GM23338 (cell line): ENCODE measurements at regions not wholly inside any gene's neighbourhood (a gene's known extent, or its start where the extent isn't known, plus 50 kb on each side); places are given as distances from the start of the nearest gene placed in this dataset.

Experiments used
- ATAC-seq: fragments of 200-7000 bp; cut with Tn5 transposase; 3 replicates; pipeline ENCODE4 v1.9.1; 2020
- DNase-seq: peaks from one replicate; pipeline ENCODE4 v3.0.0-alpha.2; 2015; ENCODE audit warnings: low spot score
- H2AFZ ChIP-seq: fragments of 200-600 bp; sonication (generic); 2 replicates; pipeline ENCODE4 v1.8.0; 2016; ENCODE audit warnings: antibody characterized with exemption, mild to moderate bottlenecking, moderate library complexity
- H3F3A ChIP-seq: fragments of 200-600 bp; sonication (generic); replicated peaks from 2 replicates; pipeline ENCODE4 v1.8.0; 2017; ENCODE audit warnings: antibody characterized with exemption, mixed run types, low read depth
- H3K27ac ChIP-seq: fragments of 200-600 bp; sonication (generic); 2 replicates; pipeline ENCODE4 v1.6.1; 2016; ENCODE audit warnings: low read depth
- H3K27me3 ChIP-seq: fragments of 200-600 bp; sonication (generic); 2 replicates; pipeline ENCODE4 v1.8.0; 2016; ENCODE audit warnings: mild to moderate bottlenecking, mixed run types, moderate library complexity; ENCODE audit not compliant: insufficient read depth
- H3K36me3 ChIP-seq: fragments of 200-600 bp; sonication (generic); 2 replicates; pipeline ENCODE4 v1.8.0; 2016; ENCODE audit warnings: mild to moderate bottlenecking; ENCODE audit not compliant: insufficient read depth
- H3K4me1 ChIP-seq: fragments of 200-600 bp; sonication (generic); 2 replicates; pipeline ENCODE4 v1.8.0; 2016; ENCODE audit warnings: mild to moderate bottlenecking, moderate library complexity; ENCODE audit not compliant: insufficient read depth
- H3K4me2 ChIP-seq: fragments of 200-600 bp; sonication (generic); 2 replicates; pipeline ENCODE4 v1.7.1; 2017; ENCODE audit warnings: mixed run types
- H3K4me3 ChIP-seq: fragments of 200-600 bp; sonication (generic); 2 replicates; pipeline ENCODE4 v1.6.1; 2016; ENCODE audit warnings: mixed run types
- H3K79me2 ChIP-seq: fragments of 200-600 bp; sonication (generic); replicated peaks from 2 replicates; pipeline ENCODE4 v1.8.0; 2017; ENCODE audit warnings: mild to moderate bottlenecking; ENCODE audit not compliant: insufficient read depth
- H3K9me2 ChIP-seq: fragments of 200-600 bp; sonication (generic); 2 replicates; pipeline ENCODE4 v1.8.0; 2017; ENCODE audit not compliant: insufficient read depth
- H4K20me1 ChIP-seq: fragments of 200-600 bp; sonication (generic); replicated peaks from 2 replicates; pipeline ENCODE4 v1.8.0; 2017; ENCODE audit warnings: mild to moderate bottlenecking; ENCODE audit not compliant: insufficient read depth
- H3K27ac Mint-ChIP-seq: 2 replicates; pipeline ENCODE4 v1.8.0; 2020; ENCODE audit warnings: inconsistent platforms, mild to moderate bottlenecking, moderate library complexity, mixed read lengths
- H3K27me3 Mint-ChIP-seq: 3 replicates; pipeline ENCODE4 v1.8.0; 2022; ENCODE audit warnings: low read depth, mild to moderate bottlenecking, moderate library complexity, mixed read lengths, inconsistent platforms; ENCODE audit not compliant: insufficient read depth, poor library complexity
- H3K36me3 Mint-ChIP-seq: 3 replicates; pipeline ENCODE4 v1.8.0; 2021; ENCODE audit warnings: low read depth, mild to moderate bottlenecking, inconsistent platforms, moderate library complexity, mixed read lengths
- H3K4me1 Mint-ChIP-seq: 3 replicates; pipeline ENCODE4 v1.8.0; 2020; ENCODE audit warnings: mild to moderate bottlenecking, inconsistent platforms, mixed read lengths
- H3K4me3 Mint-ChIP-seq: 3 replicates; pipeline ENCODE4 v1.8.0; 2021; ENCODE audit warnings: moderate library complexity, mild to moderate bottlenecking, inconsistent platforms, mixed read lengths
- H3K9me3 Mint-ChIP-seq: 3 replicates; pipeline ENCODE4 v1.8.0; 2020; ENCODE audit warnings: moderate library complexity, mild to moderate bottlenecking, inconsistent platforms, mixed read lengths
- ETS1 ChIP-seq: IDR thresholded peaks from 2 replicates; pipeline ENCODE4 v1.6.1; 2016; ENCODE audit warnings: antibody characterized with exemption
- JUNB ChIP-seq: IDR thresholded peaks from one replicate; pipeline ENCODE4 v1.6.1; 2016; ENCODE audit warnings: antibody characterized with exemption; ENCODE audit not compliant: unreplicated experiment
- POLR2AphosphoS5 ChIP-seq: IDR thresholded peaks from 2 replicates; pipeline ENCODE4 v1.6.1; 2016; ENCODE audit warnings: antibody characterized with exemption, low read depth
- ZNF114 ChIP-seq: fragments of 250-450 bp; sonication (Bioruptor Pico); IDR thresholded peaks from 2 replicates; pipeline ENCODE4 v1.5.0; 2020; ENCODE audit warnings: mild to moderate bottlenecking, moderate library complexity
- ZNF331 ChIP-seq: fragments of 250-450 bp; sonication (Bioruptor Pico); IDR thresholded peaks from 2 replicates; pipeline ENCODE4 v1.5.0; 2020; ENCODE audit warnings: low read depth, mild to moderate bottlenecking, moderate library complexity
- TF ChIP-seq, protein P1 (sequence below): fragments of 250-450 bp; sonication (Bioruptor Pico); IDR thresholded peaks from 2 replicates; pipeline ENCODE4 v1.5.0; 2020; ENCODE audit warnings: mild to moderate bottlenecking, moderate library complexity

GRCh38 chr4:185878633-185879032 is 66.6 kb upstream of the SORBS2 start (continued):
- TF ChIP-seq, protein P1, sequence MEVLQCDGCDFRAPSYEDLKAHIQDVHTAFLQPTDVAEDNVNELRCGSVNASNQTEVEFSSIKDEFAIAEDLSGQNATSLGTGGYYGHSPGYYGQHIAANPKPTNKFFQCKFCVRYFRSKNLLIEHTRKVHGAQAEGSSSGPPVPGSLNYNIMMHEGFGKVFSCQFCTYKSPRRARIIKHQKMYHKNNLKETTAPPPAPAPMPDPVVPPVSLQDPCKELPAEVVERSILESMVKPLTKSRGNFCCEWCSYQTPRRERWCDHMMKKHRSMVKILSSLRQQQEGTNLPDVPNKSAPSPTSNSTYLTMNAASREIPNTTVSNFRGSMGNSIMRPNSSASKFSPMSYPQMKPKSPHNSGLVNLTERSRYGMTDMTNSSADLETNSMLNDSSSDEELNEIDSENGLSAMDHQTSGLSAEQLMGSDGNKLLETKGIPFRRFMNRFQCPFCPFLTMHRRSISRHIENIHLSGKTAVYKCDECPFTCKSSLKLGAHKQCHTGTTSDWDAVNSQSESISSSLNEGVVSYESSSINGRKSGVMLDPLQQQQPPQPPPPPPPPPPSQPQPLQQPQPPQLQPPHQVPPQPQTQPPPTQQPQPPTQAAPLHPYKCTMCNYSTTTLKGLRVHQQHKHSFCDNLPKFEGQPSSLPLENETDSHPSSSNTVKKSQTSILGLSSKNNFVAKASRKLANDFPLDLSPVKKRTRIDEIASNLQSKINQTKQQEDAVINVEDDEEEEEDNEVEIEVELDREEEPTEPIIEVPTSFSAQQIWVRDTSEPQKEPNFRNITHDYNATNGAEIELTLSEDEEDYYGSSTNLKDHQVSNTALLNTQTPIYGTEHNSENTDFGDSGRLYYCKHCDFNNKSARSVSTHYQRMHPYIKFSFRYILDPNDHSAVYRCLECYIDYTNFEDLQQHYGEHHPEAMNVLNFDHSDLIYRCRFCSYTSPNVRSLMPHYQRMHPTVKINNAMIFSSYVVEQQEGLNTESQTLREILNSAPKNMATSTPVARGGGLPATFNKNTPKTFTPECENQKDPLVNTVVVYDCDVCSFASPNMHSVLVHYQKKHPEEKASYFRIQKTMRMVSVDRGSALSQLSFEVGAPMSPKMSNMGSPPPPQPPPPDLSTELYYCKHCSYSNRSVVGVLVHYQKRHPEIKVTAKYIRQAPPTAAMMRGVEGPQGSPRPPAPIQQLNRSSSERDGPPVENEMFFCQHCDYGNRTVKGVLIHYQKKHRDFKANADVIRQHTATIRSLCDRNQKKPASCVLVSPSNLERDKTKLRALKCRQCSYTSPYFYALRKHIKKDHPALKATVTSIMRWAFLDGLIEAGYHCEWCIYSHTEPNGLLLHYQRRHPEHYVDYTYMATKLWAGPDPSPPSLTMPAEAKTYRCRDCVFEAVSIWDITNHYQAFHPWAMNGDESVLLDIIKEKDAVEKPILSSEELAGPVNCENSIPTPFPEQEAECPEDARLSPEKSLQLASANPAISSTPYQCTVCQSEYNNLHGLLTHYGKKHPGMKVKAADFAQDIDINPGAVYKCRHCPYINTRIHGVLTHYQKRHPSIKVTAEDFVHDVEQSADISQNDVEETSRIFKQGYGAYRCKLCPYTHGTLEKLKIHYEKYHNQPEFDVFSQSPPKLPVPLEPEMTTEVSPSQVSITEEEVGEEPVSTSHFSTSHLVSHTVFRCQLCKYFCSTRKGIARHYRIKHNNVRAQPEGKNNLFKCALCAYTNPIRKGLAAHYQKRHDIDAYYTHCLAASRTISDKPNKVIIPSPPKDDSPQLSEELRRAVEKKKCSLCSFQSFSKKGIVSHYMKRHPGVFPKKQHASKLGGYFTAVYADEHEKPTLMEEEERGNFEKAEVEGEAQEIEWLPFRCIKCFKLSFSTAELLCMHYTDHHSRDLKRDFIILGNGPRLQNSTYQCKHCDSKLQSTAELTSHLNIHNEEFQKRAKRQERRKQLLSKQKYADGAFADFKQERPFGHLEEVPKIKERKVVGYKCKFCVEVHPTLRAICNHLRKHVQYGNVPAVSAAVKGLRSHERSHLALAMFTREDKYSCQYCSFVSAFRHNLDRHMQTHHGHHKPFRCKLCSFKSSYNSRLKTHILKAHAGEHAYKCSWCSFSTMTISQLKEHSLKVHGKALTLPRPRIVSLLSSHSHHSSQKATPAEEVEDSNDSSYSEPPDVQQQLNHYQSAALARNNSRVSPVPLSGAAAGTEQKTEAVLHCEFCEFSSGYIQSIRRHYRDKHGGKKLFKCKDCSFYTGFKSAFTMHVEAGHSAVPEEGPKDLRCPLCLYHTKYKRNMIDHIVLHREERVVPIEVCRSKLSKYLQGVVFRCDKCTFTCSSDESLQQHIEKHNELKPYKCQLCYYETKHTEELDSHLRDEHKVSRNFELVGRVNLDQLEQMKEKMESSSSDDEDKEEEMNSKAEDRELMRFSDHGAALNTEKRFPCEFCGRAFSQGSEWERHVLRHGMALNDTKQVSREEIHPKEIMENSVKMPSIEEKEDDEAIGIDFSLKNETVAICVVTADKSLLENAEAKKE (CRISPR knock-in tag): no peak
- TF ChIP-seq JUNB (no peak), ZNF114 (CRISPR knock-in tag) (no peak), POLR2AphosphoS5 (no peak), ETS1 (no peak)

DNA sequence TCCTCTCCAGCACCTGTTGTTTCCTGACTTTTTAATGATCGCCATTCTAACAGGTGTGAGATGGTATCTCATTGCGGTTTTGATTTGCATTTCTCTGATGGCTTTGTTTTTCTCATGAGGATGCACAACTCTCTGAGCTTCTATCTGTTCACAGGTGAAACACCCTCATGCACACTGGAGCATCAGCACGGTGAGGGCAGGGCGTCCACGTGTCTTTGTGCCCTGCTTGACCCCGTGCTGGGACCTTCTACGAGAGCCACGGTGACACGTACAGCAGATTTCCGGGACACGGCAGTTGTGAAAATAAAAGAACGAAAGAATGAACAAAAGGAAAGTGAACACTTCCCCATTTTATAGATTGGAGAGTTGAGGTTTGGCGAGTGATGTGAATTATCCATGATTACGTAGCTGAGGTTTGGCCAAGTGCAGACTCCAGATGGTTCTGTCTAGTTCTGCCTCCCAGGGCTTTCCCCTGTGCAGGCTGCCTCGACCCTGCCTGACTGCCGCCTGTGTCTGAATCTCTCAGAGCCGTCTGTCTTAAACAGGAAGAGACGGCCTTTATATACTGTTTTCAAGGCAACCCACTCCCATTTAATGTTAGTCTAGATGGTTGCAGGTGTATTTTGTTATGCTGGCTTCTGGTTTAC is 67.8 kb upstream of the SORBS2 start:
- no peak overlapping the region for H3K4me2 ChIP-seq
- H3K27ac ChIP-seq: no peak overlapping the region
- H3K4me1 ChIP-seq: peaks cover 11% of the 10 kb centered on the region; the same call in 1 of the 2 replicates
- H3K4me3 ChIP-seq: no peak overlapping the region
- DNase-seq (no peak), ATAC-seq (no peak)
- no peaks in the 10 kb centered on the region for H3F3A ChIP-seq
- no peaks in the 10 kb centered on the region for H3K79me2 ChIP-seq
- H3K36me3 Mint-ChIP-seq: no peaks in the 10 kb centered on the region
- H3K9me2 ChIP-seq: no peaks in the 10 kb centered on the region
- H4K20me1 ChIP-seq: no peaks in the 10 kb centered on the region
- H3K27ac Mint-ChIP-seq: peak overlapping the region; percentile 44; the same call in 1 of the 2 replicates
- peaks cover 12% of the 10 kb centered on the region for H3K4me1 Mint-ChIP-seq
- H3K4me3 Mint-ChIP-seq: no peak overlapping the region
- no peaks in the 10 kb centered on the region for H3K36me3 ChIP-seq
- H3K9me3 Mint-ChIP-seq: no peaks in the 10 kb centered on the region; the same call in 2 of the 3 replicates
- H3K27me3 Mint-ChIP-seq: peaks cover 4% of the 10 kb centered on the region
- no peak overlapping the region for H2AFZ ChIP-seq
- no peaks in the 10 kb centered on the region for H3K27me3 ChIP-seq
- TF ChIP-seq ETS1 (no peak), ZNF331 (CRISPR knock-in tag) (no peak), ZNF114 (CRISPR knock-in tag) (no peak)
